ENCODE measurements at regions not wholly inside any gene's neighbourhood (a gene's known extent, or its start where the extent isn't known, plus 50 kb on each side); places are given as distances from the start of the nearest gene placed in this dataset.

- in situ Hi-C loops (cut with HindIII; ENCODE audit: low sequenced_read_pairs), result loop anchor here (5.0 kb wide), 1 partner anchor 67 kb away; no protein-coding TSS in a partner anchor
Measured at GRCh38 chr11:112398798-112399478, 138.3 kb upstream of the PLET1 start.

- in situ Hi-C loops (cut with HindIII; ENCODE audit: low sequenced_read_pairs), result no loop called here
Measured at GRCh38 chr11:112400476-112401014, 139.9 kb upstream of the PLET1 start.

GRCh38 chr11:112401036-112401769, 140.5 kb upstream of the PLET1 start:
- in situ Hi-C loops (cut with HindIII; ENCODE audit: low sequenced_read_pairs), result no loop called here

- in situ Hi-C loops (cut with HindIII; ENCODE audit: low sequenced_read_pairs), result no loop called here
Measured at GRCh38 chr11:112403432-112403831, 142.8 kb upstream of the PLET1 start.

- in situ Hi-C loops (cut with HindIII; ENCODE audit: low sequenced_read_pairs), result no loop called here
Measured at GRCh38 chr11:112404112-112404511, 143.5 kb upstream of the PLET1 start.

GRCh38 chr11:112408517-112408916, 147.9 kb upstream of the PLET1 start:
- in situ Hi-C loops (cut with HindIII; ENCODE audit: low sequenced_read_pairs), result no loop called here

- in situ Hi-C loops (cut with HindIII; ENCODE audit: low sequenced_read_pairs), result no loop called here
Measured at GRCh38 chr11:112410325-112410724, 149.7 kb upstream of the PLET1 start.

GRCh38 chr11:112412383-112412782, 151.7 kb upstream of the PLET1 start:
- in situ Hi-C loops (cut with HindIII; ENCODE audit: low sequenced_read_pairs), result no loop called here

GRCh38 chr11:112417339-112417738, 156.7 kb upstream of the PLET1 start:
- in situ Hi-C loops (cut with HindIII; ENCODE audit: low sequenced_read_pairs), result no loop called here

GRCh38 chr11:112418438-112418837, 157.8 kb upstream of the PLET1 start:
- in situ Hi-C loops (cut with HindIII; ENCODE audit: low sequenced_read_pairs), result no loop called here

- in situ Hi-C loops (cut with HindIII; ENCODE audit: low sequenced_read_pairs), result no loop called here
Measured at GRCh38 chr11:112421879-112422278, 161.2 kb upstream of the PLET1 start.

GRCh38 chr11:112425121-112425520, 164.5 kb upstream of the PLET1 start:
- in situ Hi-C loops (cut with HindIII; ENCODE audit: low sequenced_read_pairs), result no loop called here

- in situ Hi-C loops (cut with HindIII; ENCODE audit: low sequenced_read_pairs), result no loop called here
Measured at GRCh38 chr11:112437096-112437495, 176.4 kb upstream of the PLET1 start.

GRCh38 chr11:112439614-112440013, 179.0 kb upstream of the PLET1 start:
- in situ Hi-C loops (cut with HindIII; ENCODE audit: low sequenced_read_pairs), result no loop called here

- in situ Hi-C loops (cut with HindIII; ENCODE audit: low sequenced_read_pairs), result no loop called here
Measured at GRCh38 chr11:112440518-112440917, 179.9 kb upstream of the PLET1 start.

- in situ Hi-C loops (cut with HindIII; ENCODE audit: low sequenced_read_pairs), result no loop called here
Measured at GRCh38 chr11:112448168-112448567, 187.5 kb upstream of the PLET1 start.

- in situ Hi-C loops (cut with HindIII; ENCODE audit: low sequenced_read_pairs), result no loop called here
Measured at GRCh38 chr11:112448806-112449205, 188.1 kb upstream of the PLET1 start.

GRCh38 chr11:112451250-112451649, 190.6 kb upstream of the PLET1 start:
- in situ Hi-C loops (cut with HindIII; ENCODE audit: low sequenced_read_pairs), result no loop called here

- in situ Hi-C loops (cut with HindIII; ENCODE audit: low sequenced_read_pairs), result no loop called here
Measured at GRCh38 chr11:112453601-112454577, 193.2 kb upstream of the PLET1 start.

- in situ Hi-C loops (cut with HindIII; ENCODE audit: low sequenced_read_pairs), result no loop called here
Measured at GRCh38 chr11:112454841-112455240, 194.2 kb upstream of the PLET1 start.

GRCh38 chr11:112455791-112456190, 195.1 kb upstream of the PLET1 start:
- in situ Hi-C loops (cut with HindIII; ENCODE audit: low sequenced_read_pairs), result no loop called here

Measured in endothelial cell of hepatic sinusoid (primary cell).